ENCODE measurements at regions not wholly inside any gene's neighbourhood (a gene's known extent, or its start where the extent isn't known, plus 50 kb on each side); places are given as distances from the start of the nearest gene placed in this dataset.

DNA sequence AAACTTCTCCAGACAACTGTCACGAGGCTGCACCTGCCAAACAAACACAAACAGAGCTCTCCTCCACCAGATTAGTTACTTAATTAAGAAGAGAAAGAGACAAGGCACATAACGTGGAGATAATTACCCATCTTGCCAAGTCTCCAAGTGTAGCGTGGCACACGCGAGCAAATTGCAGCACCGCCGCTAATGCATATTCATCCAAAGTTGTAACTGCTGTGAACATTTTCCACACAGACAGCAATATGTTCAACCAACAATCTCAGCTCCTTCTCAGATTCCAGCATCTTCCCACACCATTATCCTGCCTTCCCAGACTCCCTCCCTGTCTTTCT, 309.6 kb upstream of the TLE3 start:
- DNase-seq (ENCODE audit: low read depth, low spot score) (no peak), FAIRE-seq (no peak), ATAC-seq (no peak)
- H3K4me3 ChIP-seq: no peak overlapping the region
- RAD21 ChIA-PET (ENCODE audit: unreplicated experiment): no interaction called here
- no peaks in the 10 kb centered on the region for H3K79me2 ChIP-seq (ENCODE audit: control insufficient read depth, insufficient read depth, low read length)
- no peak overlapping the region for H3K4me2 ChIP-seq (ENCODE audit: control insufficient read depth, insufficient read depth)
- in situ Hi-C loops (cut with MboI) (no loop called here), intact Hi-C loops (cut with micrococcal nuclease; ENCODE audit: unreplicated experiment) (no loop called here)
- CTCF ChIA-PET: no interaction called here
- BruUV-seq (replicated peaks): no TSS peak
- POLR2A ChIA-PET: no interaction called here
- H3K36me3 ChIP-seq (ENCODE audit: control insufficient read depth in 2 of 2, insufficient read depth in 2 of 2, low read length in 1 of 2): no peaks in the 10 kb centered on the region
- 66% methylated on average over 7 of the region's 7 CpGs for WGBS (ENCODE audit: insufficient coverage, insufficient replicate concordance, low lambda C conversion rate, missing lambda C conversion rate)
- no peak overlapping the region for H3K9ac ChIP-seq (ENCODE audit: control insufficient read depth, insufficient read depth, low read length)
- H4K20me1 ChIP-seq (ENCODE audit: control insufficient read depth, insufficient read depth): no peaks in the 10 kb centered on the region
- H3K9me3 ChIP-seq (replicated peaks; ENCODE audit: control insufficient read depth, insufficient read depth, low read length): no peaks in the 10 kb centered on the region
- H3K27ac ChIP-seq (ENCODE audit: control insufficient read depth, insufficient read depth): no peak overlapping the region
- SMC1A ChIA-PET (ENCODE audit: uncharacterized antibody, unreplicated experiment): no interaction called here
- no peaks in the 10 kb centered on the region for H3K4me1 ChIP-seq (ENCODE audit: control insufficient read depth, insufficient read depth, low read length)
- no peak overlapping the region for H2AFZ ChIP-seq (ENCODE audit: control insufficient read depth, low read depth, low read length)
- H3K27me3 ChIP-seq (replicated peaks in 1 of 2; ENCODE audit: control insufficient read depth in 2 of 2, insufficient read depth in 2 of 2, low read length in 1 of 2): no peaks in the 10 kb centered on the region; a peak in 1 of 4 replicates
- TF ChIP-seq ASH2L (IDR thresholded peaks at IDR 0.05; ENCODE audit: borderline replicate concordance, low read depth): no peak
- TF ChIP-seq, protein P1, sequence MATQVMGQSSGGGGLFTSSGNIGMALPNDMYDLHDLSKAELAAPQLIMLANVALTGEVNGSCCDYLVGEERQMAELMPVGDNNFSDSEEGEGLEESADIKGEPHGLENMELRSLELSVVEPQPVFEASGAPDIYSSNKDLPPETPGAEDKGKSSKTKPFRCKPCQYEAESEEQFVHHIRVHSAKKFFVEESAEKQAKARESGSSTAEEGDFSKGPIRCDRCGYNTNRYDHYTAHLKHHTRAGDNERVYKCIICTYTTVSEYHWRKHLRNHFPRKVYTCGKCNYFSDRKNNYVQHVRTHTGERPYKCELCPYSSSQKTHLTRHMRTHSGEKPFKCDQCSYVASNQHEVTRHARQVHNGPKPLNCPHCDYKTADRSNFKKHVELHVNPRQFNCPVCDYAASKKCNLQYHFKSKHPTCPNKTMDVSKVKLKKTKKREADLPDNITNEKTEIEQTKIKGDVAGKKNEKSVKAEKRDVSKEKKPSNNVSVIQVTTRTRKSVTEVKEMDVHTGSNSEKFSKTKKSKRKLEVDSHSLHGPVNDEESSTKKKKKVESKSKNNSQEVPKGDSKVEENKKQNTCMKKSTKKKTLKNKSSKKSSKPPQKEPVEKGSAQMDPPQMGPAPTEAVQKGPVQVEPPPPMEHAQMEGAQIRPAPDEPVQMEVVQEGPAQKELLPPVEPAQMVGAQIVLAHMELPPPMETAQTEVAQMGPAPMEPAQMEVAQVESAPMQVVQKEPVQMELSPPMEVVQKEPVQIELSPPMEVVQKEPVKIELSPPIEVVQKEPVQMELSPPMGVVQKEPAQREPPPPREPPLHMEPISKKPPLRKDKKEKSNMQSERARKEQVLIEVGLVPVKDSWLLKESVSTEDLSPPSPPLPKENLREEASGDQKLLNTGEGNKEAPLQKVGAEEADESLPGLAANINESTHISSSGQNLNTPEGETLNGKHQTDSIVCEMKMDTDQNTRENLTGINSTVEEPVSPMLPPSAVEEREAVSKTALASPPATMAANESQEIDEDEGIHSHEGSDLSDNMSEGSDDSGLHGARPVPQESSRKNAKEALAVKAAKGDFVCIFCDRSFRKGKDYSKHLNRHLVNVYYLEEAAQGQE (IDR thresholded peaks at IDR 0.05; ENCODE audit: low read depth, low read length): no peak
- TF ChIP-seq, protein P2, sequence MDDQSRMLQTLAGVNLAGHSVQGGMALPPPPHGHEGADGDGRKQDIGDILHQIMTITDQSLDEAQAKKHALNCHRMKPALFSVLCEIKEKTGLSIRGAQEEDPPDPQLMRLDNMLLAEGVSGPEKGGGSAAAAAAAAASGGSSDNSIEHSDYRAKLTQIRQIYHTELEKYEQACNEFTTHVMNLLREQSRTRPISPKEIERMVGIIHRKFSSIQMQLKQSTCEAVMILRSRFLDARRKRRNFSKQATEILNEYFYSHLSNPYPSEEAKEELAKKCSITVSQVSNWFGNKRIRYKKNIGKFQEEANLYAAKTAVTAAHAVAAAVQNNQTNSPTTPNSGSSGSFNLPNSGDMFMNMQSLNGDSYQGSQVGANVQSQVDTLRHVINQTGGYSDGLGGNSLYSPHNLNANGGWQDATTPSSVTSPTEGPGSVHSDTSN (IDR thresholded peaks at IDR 0.05; ENCODE audit: insufficient replicate concordance, low read depth, low read length): no peak
- TF ChIP-seq HCFC1 (IDR thresholded peaks at IDR 0.05; ENCODE audit: low read length): no peak
- TF ChIP-seq BRCA1 (IDR thresholded peaks at IDR 0.05; ENCODE audit: low read depth, low read length): no peak
- TF ChIP-seq, protein P3, sequence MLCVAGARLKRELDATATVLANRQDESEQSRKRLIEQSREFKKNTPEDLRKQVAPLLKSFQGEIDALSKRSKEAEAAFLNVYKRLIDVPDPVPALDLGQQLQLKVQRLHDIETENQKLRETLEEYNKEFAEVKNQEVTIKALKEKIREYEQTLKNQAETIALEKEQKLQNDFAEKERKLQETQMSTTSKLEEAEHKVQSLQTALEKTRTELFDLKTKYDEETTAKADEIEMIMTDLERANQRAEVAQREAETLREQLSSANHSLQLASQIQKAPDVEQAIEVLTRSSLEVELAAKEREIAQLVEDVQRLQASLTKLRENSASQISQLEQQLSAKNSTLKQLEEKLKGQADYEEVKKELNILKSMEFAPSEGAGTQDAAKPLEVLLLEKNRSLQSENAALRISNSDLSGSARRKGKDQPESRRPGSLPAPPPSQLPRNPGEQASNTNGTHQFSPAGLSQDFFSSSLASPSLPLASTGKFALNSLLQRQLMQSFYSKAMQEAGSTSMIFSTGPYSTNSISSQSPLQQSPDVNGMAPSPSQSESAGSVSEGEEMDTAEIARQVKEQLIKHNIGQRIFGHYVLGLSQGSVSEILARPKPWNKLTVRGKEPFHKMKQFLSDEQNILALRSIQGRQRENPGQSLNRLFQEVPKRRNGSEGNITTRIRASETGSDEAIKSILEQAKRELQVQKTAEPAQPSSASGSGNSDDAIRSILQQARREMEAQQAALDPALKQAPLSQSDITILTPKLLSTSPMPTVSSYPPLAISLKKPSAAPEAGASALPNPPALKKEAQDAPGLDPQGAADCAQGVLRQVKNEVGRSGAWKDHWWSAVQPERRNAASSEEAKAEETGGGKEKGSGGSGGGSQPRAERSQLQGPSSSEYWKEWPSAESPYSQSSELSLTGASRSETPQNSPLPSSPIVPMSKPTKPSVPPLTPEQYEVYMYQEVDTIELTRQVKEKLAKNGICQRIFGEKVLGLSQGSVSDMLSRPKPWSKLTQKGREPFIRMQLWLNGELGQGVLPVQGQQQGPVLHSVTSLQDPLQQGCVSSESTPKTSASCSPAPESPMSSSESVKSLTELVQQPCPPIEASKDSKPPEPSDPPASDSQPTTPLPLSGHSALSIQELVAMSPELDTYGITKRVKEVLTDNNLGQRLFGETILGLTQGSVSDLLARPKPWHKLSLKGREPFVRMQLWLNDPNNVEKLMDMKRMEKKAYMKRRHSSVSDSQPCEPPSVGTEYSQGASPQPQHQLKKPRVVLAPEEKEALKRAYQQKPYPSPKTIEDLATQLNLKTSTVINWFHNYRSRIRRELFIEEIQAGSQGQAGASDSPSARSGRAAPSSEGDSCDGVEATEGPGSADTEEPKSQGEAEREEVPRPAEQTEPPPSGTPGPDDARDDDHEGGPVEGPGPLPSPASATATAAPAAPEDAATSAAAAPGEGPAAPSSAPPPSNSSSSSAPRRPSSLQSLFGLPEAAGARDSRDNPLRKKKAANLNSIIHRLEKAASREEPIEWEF (IDR thresholded peaks at IDR 0.05; ENCODE audit: insufficient replicate concordance, low read depth, low read length): no peak
- no peak for TF ChIP-seq PAX5 (IDR thresholded peaks at IDR 0.05; ENCODE audit: borderline replicate concordance, low read depth, low read length)
- TF ChIP-seq, protein P4, sequence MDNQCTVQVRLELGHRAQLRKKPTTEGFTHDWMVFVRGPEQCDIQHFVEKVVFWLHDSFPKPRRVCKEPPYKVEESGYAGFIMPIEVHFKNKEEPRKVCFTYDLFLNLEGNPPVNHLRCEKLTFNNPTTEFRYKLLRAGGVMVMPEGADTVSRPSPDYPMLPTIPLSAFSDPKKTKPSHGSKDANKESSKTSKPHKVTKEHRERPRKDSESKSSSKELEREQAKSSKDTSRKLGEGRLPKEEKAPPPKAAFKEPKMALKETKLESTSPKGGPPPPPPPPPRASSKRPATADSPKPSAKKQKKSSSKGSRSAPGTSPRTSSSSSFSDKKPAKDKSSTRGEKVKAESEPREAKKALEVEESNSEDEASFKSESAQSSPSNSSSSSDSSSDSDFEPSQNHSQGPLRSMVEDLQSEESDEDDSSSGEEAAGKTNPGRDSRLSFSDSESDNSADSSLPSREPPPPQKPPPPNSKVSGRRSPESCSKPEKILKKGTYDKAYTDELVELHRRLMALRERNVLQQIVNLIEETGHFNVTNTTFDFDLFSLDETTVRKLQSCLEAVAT (IDR thresholded peaks at IDR 0.05): no peak
- no peak for TF ChIP-seq IKZF2 (IDR thresholded peaks at IDR 0.05)
- TF ChIP-seq EZH2 (IDR thresholded peaks at IDR 0.05; ENCODE audit: borderline replicate concordance, control insufficient read depth, low read depth, low read length): no peak
- TF ChIP-seq NR2C1 (IDR thresholded peaks at IDR 0.05): no peak
- TF ChIP-seq CHD1 (IDR thresholded peaks at IDR 0.05; ENCODE audit: low read depth, low read length): no peak
- no peak for TF ChIP-seq HDAC6 (IDR thresholded peaks at IDR 0.05; ENCODE audit: unreplicated experiment)
- TF ChIP-seq SMAD5 (IDR thresholded peaks at IDR 0.05; ENCODE audit: low read depth): no peak
- TF ChIP-seq IRF4 (IDR thresholded peaks at IDR 0.05; ENCODE audit: low read depth, low read length): no peak
